ENCODE measurements at regions not wholly inside any gene's neighbourhood (a gene's known extent, or its start where the extent isn't known, plus 50 kb on each side); places are given as distances from the start of the nearest gene placed in this dataset.
"Not testable (repeated sequence)": the region's sequence is repeated elsewhere in the genome, so short reads cannot be mapped to it uniquely, and the experiment has no call there.

- TF ChIP-seq, protein P1, sequence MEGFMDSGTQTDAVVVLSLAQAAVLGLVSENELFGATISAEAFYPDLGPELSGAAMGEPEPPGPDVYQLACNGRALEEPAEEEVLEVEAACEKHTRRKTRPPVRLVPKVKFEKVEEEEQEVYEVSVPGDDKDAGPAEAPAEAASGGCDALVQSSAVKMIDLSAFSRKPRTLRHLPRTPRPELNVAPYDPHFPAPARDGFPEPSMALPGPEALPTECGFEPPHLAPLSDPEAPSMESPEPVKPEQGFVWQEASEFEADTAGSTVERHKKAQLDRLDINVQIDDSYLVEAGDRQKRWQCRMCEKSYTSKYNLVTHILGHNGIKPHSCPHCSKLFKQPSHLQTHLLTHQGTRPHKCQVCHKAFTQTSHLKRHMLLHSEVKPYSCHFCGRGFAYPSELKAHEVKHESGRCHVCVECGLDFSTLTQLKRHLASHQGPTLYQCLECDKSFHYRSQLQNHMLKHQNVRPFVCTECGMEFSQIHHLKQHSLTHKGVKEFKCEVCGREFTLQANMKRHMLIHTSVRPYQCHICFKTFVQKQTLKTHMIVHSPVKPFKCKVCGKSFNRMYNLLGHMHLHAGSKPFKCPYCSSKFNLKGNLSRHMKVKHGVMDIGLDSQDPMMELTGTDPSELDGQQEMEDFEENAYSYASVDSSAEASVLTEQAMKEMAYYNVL (CRISPR knock-in tag; IDR thresholded peaks at IDR 0.05; ENCODE audit: borderline replicate concordance) = no peak
- TF ChIP-seq MNT (IDR thresholded peaks at IDR 0.05) (no peak), TSC22D2 (CRISPR knock-in tag; IDR thresholded peaks at IDR 0.05; ENCODE audit: borderline replicate concordance) (no peak), EEA1 (CRISPR knock-in tag; IDR thresholded peaks at IDR 0.05; ENCODE audit: borderline replicate concordance) (no peak), ZNF260 (CRISPR knock-in tag; IDR thresholded peaks at IDR 0.05; ENCODE audit: borderline replicate concordance, low read depth) (no peak)
Observed at GRCh38 chr6:163732479-163732878, 318.0 kb downstream of the QKI start (continued).

- H3K79me2 ChIP-seq (ENCODE audit: insufficient read depth, low read length); ATAC-seq; H3K4me2 ChIP-seq (ENCODE audit: low read depth, low read length); intact Hi-C loops (cut with micrococcal nuclease; ENCODE audit: unreplicated experiment); DNase-seq (ENCODE audit: low spot score); FAIRE-seq; BruUV-seq (replicated peaks); H3K4me3 ChIP-seq (replicated peaks in 1 of 3; ENCODE audit: insufficient read depth in 1 of 3, low read depth in 2 of 3, low read length in 3 of 3); H3K4me1 ChIP-seq (ENCODE audit: insufficient read depth, low read length); in situ Hi-C loops (cut with HindIII; ENCODE audit: extremely low pct_ligation_motif_present, low pct_unique_long_range_greater_than_20kb); CTCF ChIA-PET (ENCODE audit: low intra/inter-chr PET ratio, low total read pairs); H3K27ac ChIP-seq (ENCODE audit: extremely low read length, insufficient read depth, low read length); POLR2A ChIA-PET; H4K20me1 ChIP-seq (ENCODE audit: insufficient read depth, low read length); H3K9ac ChIP-seq (ENCODE audit: insufficient read depth, low read depth, low read length); H2AFZ ChIP-seq (ENCODE audit: low read length); H3K9me3 ChIP-seq (ENCODE audit: low read length); H3K36me3 ChIP-seq (replicated peaks in 1 of 2; ENCODE audit: control insufficient read depth in 1 of 2, insufficient read depth in 2 of 2, low read length in 2 of 2): not testable (repeated sequence)
- 27% methylated on average over 9 of the region's 9 CpGs for WGBS (ENCODE audit: low lambda C conversion rate)
- H3K27me3 ChIP-seq (ENCODE audit: control insufficient read depth in 1 of 2, insufficient read depth in 2 of 2, low read length in 2 of 2) = peaks cover 0 to 36% of the 10 kb centered on the region in 2 experiments; a peak in 3 of 5 replicates
Observed at GRCh38 chr6:163732014-163732351, 317.5 kb downstream of the QKI start.

Data from HepG2 (cell line).